HFFc6 (cell line): ENCODE measurements at regions not wholly inside any gene's neighbourhood (a gene's known extent, or its start where the extent isn't known, plus 50 kb on each side); places are given as distances from the start of the nearest gene placed in this dataset.
A peak's percentile ranks its signal among the peaks of the same experiment; 100 is the strongest.
"Not testable (repeated sequence)": the region's sequence is repeated elsewhere in the genome, so short reads cannot be mapped to it uniquely, and the experiment has no call there.

Source experiments
- DNase-seq: peaks from one replicate; pipeline ENCODE4 v3.0.0-alpha.2; 2018
- H3K27ac Mint-ChIP-seq: 2 replicates; pipeline ENCODE4 v1.8.0; 2020; ENCODE audit warnings: mild to moderate bottlenecking, mixed read lengths
- H3K27me3 Mint-ChIP-seq: 2 replicates; pipeline ENCODE4 v1.8.0; 2021; ENCODE audit warnings: mild to moderate bottlenecking, moderate library complexity, mixed read lengths; ENCODE audit not compliant: insufficient read depth
- H3K36me3 Mint-ChIP-seq: 2 replicates; pipeline ENCODE4 v1.8.0; 2021; ENCODE audit warnings: low read depth, mixed read lengths
- H3K4me1 Mint-ChIP-seq: 2 replicates; pipeline ENCODE4 v1.8.0; 2020; ENCODE audit warnings: low read depth, mixed read lengths
- H3K4me3 Mint-ChIP-seq: 2 replicates; pipeline ENCODE4 v1.8.0; 2020; ENCODE audit warnings: mild to moderate bottlenecking, moderate library complexity, mixed read lengths
- H3K9me3 Mint-ChIP-seq: 2 replicates; pipeline ENCODE4 v1.8.0; 2020; ENCODE audit warnings: mild to moderate bottlenecking, mixed read lengths
- TF ChIP-seq, protein P1 (sequence below): fragments of 200-600 bp; sonication (generic); IDR thresholded peaks from 2 replicates; pipeline ENCODE4 v1.5.0; 2021; ENCODE audit warnings: antibody characterized with exemption, mild to moderate bottlenecking

DNA sequence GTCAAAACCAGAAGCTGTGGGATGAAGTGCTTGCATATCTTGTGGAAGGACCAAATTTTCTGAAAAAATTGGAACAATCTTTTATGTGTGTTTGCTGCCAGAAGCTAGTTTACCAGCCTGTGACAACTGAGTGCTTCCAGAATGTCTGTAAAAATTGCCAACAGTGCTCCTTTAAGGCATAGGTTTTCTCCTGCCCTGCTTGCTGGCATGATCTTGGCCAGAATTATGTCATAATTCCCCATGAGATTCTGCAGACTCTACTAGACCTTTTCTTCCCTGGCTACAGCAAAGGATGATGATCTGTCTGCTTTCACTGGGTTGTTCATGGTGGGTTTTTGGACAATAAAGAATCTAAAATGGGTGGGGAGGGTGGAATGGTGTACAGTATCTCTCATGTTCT is 196.3 kb upstream of the ZCCHC13 start:
- no peaks in the 10 kb centered on the region; the same call in 1 of the 2 replicates for H3K27me3 Mint-ChIP-seq
- H3K36me3 Mint-ChIP-seq, result no peaks in the 10 kb centered on the region
- H3K27ac Mint-ChIP-seq, result no peak overlapping the region
- H3K9me3 Mint-ChIP-seq, result no peaks in the 10 kb centered on the region
- peaks cover 11% of the 10 kb centered on the region for H3K4me1 Mint-ChIP-seq
- TF ChIP-seq, protein P1, sequence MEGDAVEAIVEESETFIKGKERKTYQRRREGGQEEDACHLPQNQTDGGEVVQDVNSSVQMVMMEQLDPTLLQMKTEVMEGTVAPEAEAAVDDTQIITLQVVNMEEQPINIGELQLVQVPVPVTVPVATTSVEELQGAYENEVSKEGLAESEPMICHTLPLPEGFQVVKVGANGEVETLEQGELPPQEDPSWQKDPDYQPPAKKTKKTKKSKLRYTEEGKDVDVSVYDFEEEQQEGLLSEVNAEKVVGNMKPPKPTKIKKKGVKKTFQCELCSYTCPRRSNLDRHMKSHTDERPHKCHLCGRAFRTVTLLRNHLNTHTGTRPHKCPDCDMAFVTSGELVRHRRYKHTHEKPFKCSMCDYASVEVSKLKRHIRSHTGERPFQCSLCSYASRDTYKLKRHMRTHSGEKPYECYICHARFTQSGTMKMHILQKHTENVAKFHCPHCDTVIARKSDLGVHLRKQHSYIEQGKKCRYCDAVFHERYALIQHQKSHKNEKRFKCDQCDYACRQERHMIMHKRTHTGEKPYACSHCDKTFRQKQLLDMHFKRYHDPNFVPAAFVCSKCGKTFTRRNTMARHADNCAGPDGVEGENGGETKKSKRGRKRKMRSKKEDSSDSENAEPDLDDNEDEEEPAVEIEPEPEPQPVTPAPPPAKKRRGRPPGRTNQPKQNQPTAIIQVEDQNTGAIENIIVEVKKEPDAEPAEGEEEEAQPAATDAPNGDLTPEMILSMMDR, result no peak
- DNase-seq, result no peak
- H3K4me3 Mint-ChIP-seq, result no peak overlapping the region

DNA sequence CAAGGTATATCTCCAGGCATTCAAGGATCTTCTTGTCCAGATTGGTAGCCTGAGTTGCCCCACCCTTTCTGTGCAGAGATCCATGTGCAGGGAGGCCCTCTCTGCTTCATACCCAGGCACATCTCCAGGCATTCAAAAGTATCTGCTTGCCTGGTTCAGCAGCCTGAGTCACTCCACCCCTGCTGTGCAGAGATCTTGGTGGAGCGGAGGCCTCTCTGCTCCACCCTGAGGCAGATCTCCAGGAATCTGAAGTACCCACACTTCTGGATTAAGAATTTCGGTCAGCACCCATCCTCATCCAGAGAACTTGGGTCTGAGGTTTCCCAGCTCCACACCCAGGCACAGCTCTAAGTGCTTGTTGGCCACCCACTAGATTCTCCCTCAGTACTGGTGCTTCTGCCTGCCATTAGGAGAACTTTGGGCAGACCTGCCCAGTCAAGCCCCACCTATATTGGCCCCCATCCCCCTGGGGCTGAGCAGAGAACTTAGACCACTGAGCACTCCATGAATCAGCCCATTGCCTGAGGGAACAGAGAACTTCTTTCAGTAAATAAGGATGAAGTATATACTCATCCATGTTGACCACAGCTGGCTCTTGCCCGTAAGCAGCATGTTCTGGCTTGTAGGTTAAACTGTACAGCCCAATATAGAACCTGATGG is 199.5 kb upstream of the ZCCHC13 start:
- Mint-ChIP-seq H3K9me3 (no peaks in the 10 kb centered on the region; the same call in 1 of the 2 replicates), H3K27me3 (no peaks in the 10 kb centered on the region; the same call in 1 of the 2 replicates), H3K36me3 (peaks cover 4% of the 10 kb centered on the region; the same call in 1 of the 2 replicates), H3K4me3 (no peak overlapping the region), H3K27ac (peak overlapping the region; percentile 29; the same call in 1 of the 2 replicates), H3K4me1 (peaks cover 11% of the 10 kb centered on the region)
- TF ChIP-seq, protein P1, result no peak
- peak; percentile 10 for DNase-seq

DNA sequence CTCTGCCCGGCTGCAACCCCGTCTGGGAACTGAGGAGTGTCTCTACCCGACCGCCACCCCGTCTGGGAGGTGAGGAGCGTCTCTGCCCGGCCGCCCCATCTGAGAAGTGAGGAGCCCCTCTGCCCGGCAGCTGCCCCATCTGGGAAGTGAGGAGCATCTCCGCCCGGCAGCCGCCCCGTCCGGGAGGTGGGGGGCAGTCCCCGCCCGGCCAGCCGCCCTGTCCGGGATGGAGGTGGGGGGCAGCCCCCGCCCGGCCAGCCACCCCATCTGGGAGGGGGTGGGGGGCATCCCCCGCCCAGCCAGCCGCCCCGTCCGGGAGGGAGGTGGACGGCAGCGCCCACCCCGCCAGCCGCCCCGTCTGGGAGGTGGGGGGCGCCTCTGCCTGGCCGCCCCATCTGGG is 205.6 kb upstream of the ZCCHC13 start:
- not testable (repeated sequence) for H3K9me3 Mint-ChIP-seq, H3K27me3 Mint-ChIP-seq, DNase-seq, H3K4me1 Mint-ChIP-seq, H3K36me3 Mint-ChIP-seq, H3K27ac Mint-ChIP-seq, H3K4me3 Mint-ChIP-seq

DNA sequence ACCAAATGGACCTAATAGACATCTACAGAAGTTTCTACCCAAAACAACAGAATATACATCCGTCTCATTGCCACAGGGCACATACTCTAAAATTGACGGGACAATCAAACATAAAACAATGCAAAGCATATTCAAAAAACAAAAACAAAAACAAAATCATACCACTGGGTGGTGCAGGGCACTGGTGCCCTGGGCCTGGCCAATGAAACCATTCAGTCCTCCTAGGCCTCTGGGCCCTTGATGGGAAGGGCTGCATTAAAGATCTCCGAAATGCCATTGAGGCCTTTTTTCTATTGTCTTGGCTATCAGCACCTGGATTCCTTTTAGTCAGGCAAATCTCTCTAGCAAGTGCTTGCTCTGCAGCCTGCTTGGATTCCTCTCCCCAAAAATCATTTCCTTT is 213.9 kb upstream of the ZCCHC13 start:
- Mint-ChIP-seq H3K27ac (no peak overlapping the region), H3K9me3 (peaks cover 15% of the 10 kb centered on the region), H3K4me1 (no peaks in the 10 kb centered on the region), H3K36me3 (peaks cover 20% of the 10 kb centered on the region), H3K4me3 (no peak overlapping the region), H3K27me3 (no peaks in the 10 kb centered on the region; the same call in 1 of the 2 replicates)
- no peak for DNase-seq
- TF ChIP-seq, protein P1, result no peak

DNA sequence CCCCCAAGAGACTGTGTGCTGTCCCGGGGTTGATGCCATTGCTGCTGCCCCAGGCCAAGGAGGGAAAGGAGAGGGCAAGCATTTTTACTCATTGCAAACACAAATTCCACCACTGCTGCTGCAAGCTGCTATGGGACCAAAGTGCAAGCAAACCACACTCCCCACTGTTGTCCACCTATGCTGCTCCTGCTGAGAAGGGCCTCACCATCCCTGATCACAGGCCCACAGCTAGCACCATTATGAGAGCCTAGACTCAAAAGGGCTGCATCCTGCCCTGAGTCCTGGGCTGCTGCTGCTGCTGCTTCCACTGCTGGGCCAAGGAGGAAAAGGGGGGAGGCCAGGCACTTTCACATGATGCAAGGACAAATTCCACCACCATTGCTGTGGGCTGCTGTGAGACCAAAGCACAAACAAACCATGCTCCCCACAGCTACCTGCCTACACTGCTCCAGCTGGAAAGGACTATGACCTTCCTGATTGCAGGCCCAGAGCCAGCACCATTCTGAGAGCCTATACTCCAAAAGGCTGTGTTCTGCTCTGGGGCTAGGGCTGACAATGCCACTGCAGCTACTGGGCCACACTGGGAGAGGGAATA is 218.2 kb upstream of the ZCCHC13 start:
- Mint-ChIP-seq H3K9me3 (peaks cover 14% of the 10 kb centered on the region), H3K27me3 (no peaks in the 10 kb centered on the region; the same call in 1 of the 2 replicates), H3K27ac (no peak overlapping the region), H3K4me3 (no peak overlapping the region), H3K36me3 (peaks cover 18% of the 10 kb centered on the region), H3K4me1 (no peaks in the 10 kb centered on the region)
- TF ChIP-seq, protein P1, result no peak
- no peak for DNase-seq

DNA sequence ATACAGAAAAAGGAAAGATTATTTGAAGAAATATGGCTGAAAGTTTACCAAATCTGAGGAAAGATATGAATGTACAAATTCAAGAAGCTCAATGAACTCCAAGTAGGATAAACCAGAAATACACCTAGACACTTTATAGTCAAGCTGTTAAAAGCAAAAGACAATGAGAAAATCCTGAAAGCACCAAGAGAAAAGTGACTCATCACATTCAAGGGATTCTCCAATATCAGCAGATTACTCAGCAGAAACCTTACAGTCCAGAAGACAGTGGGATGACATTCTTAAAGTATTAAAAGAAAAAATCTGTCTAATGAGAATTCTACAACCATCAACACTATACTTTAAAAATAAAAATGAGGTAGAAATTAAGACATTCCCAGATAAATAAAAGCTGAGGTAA is 223.8 kb upstream of the ZCCHC13 start:
- no peak for DNase-seq
- Mint-ChIP-seq H3K27ac (no peak overlapping the region), H3K9me3 (peaks cover 8% of the 10 kb centered on the region; the same call in 1 of the 2 replicates), H3K4me3 (no peak overlapping the region), H3K4me1 (no peaks in the 10 kb centered on the region), H3K36me3 (peaks cover 6% of the 10 kb centered on the region; the same call in 1 of the 2 replicates), H3K27me3 (no peaks in the 10 kb centered on the region; the same call in 1 of the 2 replicates)
- TF ChIP-seq, protein P1, result no peak
